ENCODE measurements at regions not wholly inside any gene's neighbourhood (a gene's known extent, or its start where the extent isn't known, plus 50 kb on each side); places are given as distances from the start of the nearest gene placed in this dataset.

GRCh38 chr10:28181478-28182096, 121.3 kb downstream of the MPP7 start:
- no peak for TF ChIP-seq CTCF (conservative IDR thresholded peaks at IDR 0.05)
- no peak for TF ChIP-seq ZFX (IDR thresholded peaks at IDR 0.05)
